Parathyroid adenoma (tissue), 2 donors: ENCODE measurements at regions not wholly inside any gene's neighbourhood (a gene's known extent, or its start where the extent isn't known, plus 50 kb on each side); places are given as distances from the start of the nearest gene placed in this dataset.

ENCODE experiments used
- H2AFZ ChIP-seq: fragments of 300-600 bp; sonication (generic); one replicate; pipeline ENCODE4 v1.7.0; 2017; ENCODE audit warnings: antibody characterized with exemption, mild to moderate bottlenecking
- H3K27ac ChIP-seq: fragments of 300-600 bp; sonication (generic); one replicate; pipeline ENCODE4 v1.7.0; 2017
- H3K27me3 ChIP-seq: fragments of 300-600 bp; sonication (generic); one replicate; pipeline ENCODE4 v1.7.0; 2017; ENCODE audit warnings: low read length; ENCODE audit not compliant: control insufficient read depth, insufficient read depth
- H3K36me3 ChIP-seq: fragments of 300-600 bp; sonication (generic); one replicate; pipeline ENCODE4 v1.7.0; 2017; ENCODE audit warnings: low read length; ENCODE audit not compliant: control insufficient read depth, insufficient read depth
- H3K4me1 ChIP-seq: fragments of 300-600 bp; sonication (generic); one replicate; pipeline ENCODE4 v1.7.0; 2017; ENCODE audit warnings: control low read depth
- H3K4me2 ChIP-seq: fragments of 300-600 bp; sonication (generic); one replicate; pipeline ENCODE4 v1.7.0; 2017; ENCODE audit warnings: low read length
- H3K4me3 ChIP-seq: fragments of 300-600 bp; sonication (generic); one replicate; pipeline ENCODE4 v1.7.0; 2017; ENCODE audit warnings: low read depth, low read length
- H3K79me2 ChIP-seq: fragments of 300-600 bp; sonication (generic); one replicate; pipeline ENCODE4 v1.7.0; 2017; ENCODE audit warnings: control low read depth
- H3K9ac ChIP-seq: fragments of 300-600 bp; sonication (generic); one replicate; pipeline ENCODE4 v1.7.0; 2017; ENCODE audit warnings: mild to moderate bottlenecking
- H3K9me3 ChIP-seq: fragments of 300-600 bp; sonication (generic); one replicate; pipeline ENCODE4 v1.7.0; 2017; ENCODE audit warnings: low read length; ENCODE audit not compliant: control insufficient read depth
- TF ChIP-seq, protein P1 (sequence below): fragments of 300-600 bp; sonication (generic); IDR thresholded peaks from one replicate; pipeline ENCODE4 v1.7.0; 2017; ENCODE audit warnings: antibody characterized with exemption, mild to moderate bottlenecking
- donor health status: primary hyperparathyroidism.

DNA sequence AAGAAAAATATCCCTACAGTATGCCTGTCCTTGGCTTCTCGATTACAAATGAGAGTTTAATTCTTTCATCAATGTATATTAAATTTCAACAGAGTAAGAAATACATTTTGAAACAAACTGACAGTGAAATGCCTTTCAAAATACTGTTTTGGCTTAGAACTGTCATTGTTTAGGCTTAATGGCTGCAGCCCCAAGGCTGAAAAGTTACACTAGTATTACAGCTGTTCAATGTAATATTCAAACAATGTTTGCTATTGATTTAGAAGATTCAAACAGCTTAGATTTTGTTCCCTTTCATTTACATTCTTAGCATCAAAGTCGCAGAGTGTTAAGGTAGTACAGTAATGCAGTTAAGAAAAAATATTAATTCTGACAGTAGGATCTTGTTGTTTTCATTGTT, 882.9 kb upstream of the ADGRL2 start:
- no peak overlapping the region for H3K4me3 ChIP-seq
- TF ChIP-seq, protein P1, sequence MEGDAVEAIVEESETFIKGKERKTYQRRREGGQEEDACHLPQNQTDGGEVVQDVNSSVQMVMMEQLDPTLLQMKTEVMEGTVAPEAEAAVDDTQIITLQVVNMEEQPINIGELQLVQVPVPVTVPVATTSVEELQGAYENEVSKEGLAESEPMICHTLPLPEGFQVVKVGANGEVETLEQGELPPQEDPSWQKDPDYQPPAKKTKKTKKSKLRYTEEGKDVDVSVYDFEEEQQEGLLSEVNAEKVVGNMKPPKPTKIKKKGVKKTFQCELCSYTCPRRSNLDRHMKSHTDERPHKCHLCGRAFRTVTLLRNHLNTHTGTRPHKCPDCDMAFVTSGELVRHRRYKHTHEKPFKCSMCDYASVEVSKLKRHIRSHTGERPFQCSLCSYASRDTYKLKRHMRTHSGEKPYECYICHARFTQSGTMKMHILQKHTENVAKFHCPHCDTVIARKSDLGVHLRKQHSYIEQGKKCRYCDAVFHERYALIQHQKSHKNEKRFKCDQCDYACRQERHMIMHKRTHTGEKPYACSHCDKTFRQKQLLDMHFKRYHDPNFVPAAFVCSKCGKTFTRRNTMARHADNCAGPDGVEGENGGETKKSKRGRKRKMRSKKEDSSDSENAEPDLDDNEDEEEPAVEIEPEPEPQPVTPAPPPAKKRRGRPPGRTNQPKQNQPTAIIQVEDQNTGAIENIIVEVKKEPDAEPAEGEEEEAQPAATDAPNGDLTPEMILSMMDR = no peak

DNA sequence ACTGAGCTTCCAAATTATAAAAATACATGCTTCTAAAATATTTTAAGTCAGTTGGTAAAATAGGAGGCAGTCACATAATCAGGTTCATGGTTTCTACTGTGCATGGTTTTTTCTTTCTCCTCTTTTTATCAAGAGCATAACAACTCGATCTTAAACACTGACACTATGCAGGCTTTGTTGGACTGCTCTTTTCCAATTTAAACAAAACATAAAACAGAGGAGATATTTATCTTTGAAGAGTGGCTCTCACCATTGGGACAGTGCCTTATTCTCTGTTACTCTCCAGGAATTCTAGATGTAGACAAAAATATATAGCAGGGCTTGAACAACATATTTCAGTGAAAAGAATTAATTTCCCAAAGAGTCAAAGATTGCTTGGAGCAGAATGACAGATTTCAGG, 883.5 kb upstream of the ADGRL2 start:
- H3K79me2 ChIP-seq = no peaks in the 10 kb centered on the region
- TF ChIP-seq, protein P1 = no peak
- no peak overlapping the region for H3K9ac ChIP-seq

More for the DNA sequence above, 882.9 kb upstream of the ADGRL2 start:
- H3K79me2 ChIP-seq = no peaks in the 10 kb centered on the region
- H3K4me1 ChIP-seq = peaks cover 2% of the 10 kb centered on the region
- no peaks in the 10 kb centered on the region for H3K9me3 ChIP-seq
- no peak overlapping the region for H3K4me2 ChIP-seq
- H3K27ac ChIP-seq = no peak overlapping the region
- peak overlapping the region; percentile 25 for H2AFZ ChIP-seq
- no peak overlapping the region for H3K9ac ChIP-seq
- H3K36me3 ChIP-seq = no peaks in the 10 kb centered on the region
- no peaks in the 10 kb centered on the region for H3K27me3 ChIP-seq

GRCh38 chr1:80915491-80915890, 885.2 kb upstream of the ADGRL2 start:
- H3K27ac ChIP-seq = no peak overlapping the region
- H3K9me3 ChIP-seq = no peaks in the 10 kb centered on the region
- H3K79me2 ChIP-seq = no peaks in the 10 kb centered on the region
- peaks cover 2% of the 10 kb centered on the region for H3K4me1 ChIP-seq
- no peak overlapping the region for H2AFZ ChIP-seq
- H3K4me3 ChIP-seq = no peak overlapping the region
- H3K36me3 ChIP-seq = no peaks in the 10 kb centered on the region
- no peak overlapping the region for H3K9ac ChIP-seq
- no peaks in the 10 kb centered on the region for H3K27me3 ChIP-seq
- TF ChIP-seq, protein P1 = no peak
- no peak overlapping the region for H3K4me2 ChIP-seq

More for the DNA sequence above, 883.5 kb upstream of the ADGRL2 start:
- no peak overlapping the region for H3K4me2 ChIP-seq
- H3K27ac ChIP-seq = no peak overlapping the region
- no peak overlapping the region for H3K4me3 ChIP-seq
- no peaks in the 10 kb centered on the region for H3K9me3 ChIP-seq
- H2AFZ ChIP-seq = no peak overlapping the region
- peaks cover 2% of the 10 kb centered on the region for H3K4me1 ChIP-seq
- no peaks in the 10 kb centered on the region for H3K36me3 ChIP-seq
- H3K27me3 ChIP-seq = no peaks in the 10 kb centered on the region

GRCh38 chr1:80910426-80910825, 890.3 kb upstream of the ADGRL2 start:
- no peaks in the 10 kb centered on the region for H3K36me3 ChIP-seq
- H3K4me1 ChIP-seq = no peaks in the 10 kb centered on the region
- H2AFZ ChIP-seq = no peak overlapping the region
- no peaks in the 10 kb centered on the region for H3K9me3 ChIP-seq
- no peak overlapping the region for H3K4me2 ChIP-seq
- no peak overlapping the region for H3K9ac ChIP-seq
- no peaks in the 10 kb centered on the region for H3K79me2 ChIP-seq
- TF ChIP-seq, protein P1 = no peak
- H3K27me3 ChIP-seq = no peaks in the 10 kb centered on the region
- H3K27ac ChIP-seq = no peak overlapping the region
- no peak overlapping the region for H3K4me3 ChIP-seq

DNA sequence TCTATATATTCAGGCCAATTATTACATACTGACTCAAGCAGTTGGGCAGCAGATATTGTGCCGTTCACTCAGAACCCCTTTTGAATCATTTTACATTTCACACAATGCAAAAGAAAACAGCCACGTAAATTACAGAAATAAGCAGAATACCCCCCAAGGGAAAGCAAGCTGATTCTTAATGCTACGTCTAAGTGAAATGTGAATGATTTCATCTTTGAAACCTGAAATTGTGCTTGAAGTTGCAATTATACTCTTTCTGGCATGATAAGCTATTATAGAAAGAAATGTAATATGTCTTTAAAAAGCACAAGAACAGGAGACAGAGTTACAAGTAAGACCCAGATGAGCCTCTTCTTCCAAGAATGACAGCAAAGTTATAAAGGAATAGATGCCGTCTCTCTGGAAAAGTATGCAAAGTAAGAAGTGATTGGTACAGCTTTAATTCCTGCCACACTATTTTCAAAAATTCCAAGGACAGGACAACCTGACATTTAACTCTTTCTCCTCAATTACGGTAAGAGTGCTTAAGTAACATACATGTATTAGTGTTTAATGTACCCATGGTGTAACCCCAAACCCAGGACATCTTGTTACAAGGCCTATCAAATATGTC, 891.5 kb upstream of the ADGRL2 start:
- Histone ChIP-seq H3K4me1 (no peaks in the 10 kb centered on the region), H3K4me2 (no peak overlapping the region), H2AFZ (no peak overlapping the region), H3K9me3 (no peaks in the 10 kb centered on the region), H3K36me3 (no peaks in the 10 kb centered on the region), H3K79me2 (no peaks in the 10 kb centered on the region), H3K27ac (no peak overlapping the region), H3K4me3 (no peak overlapping the region), H3K9ac (no peak overlapping the region), H3K27me3 (no peaks in the 10 kb centered on the region)
- TF ChIP-seq, protein P1 = no peak
